ENCODE measurements at regions not wholly inside any gene's neighbourhood (a gene's known extent, or its start where the extent isn't known, plus 50 kb on each side); places are given as distances from the start of the nearest gene placed in this dataset.

DNA sequence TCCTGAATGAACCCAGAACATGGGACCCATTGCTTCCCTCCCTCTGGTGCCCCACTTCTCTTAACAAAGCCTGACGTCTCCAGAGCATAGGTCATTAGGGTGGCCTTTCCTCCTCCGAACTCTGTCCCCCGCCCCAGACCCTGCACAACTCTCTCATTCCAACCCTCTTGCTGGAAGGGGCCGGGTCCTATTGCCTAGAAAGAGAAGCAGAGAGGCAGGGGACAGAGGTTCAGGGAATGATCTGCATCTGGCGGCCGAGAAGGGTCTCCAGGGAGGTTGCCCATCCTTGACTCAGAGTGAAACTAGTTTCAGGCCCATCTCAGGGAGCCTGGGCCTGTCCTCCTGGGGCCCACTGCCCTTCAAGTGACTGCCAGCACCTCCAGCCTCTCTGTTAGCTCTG, 79.0 kb downstream of the LINGO1 start:
- Mint-ChIP-seq H3K27me3 (ENCODE audit: low read depth) (no peaks in the 10 kb centered on the region), H3K36me3 (ENCODE audit: low read depth) (no peaks in the 10 kb centered on the region), H3K27ac (ENCODE audit: unreplicated experiment) (peak overlapping the region; percentile 2), H3K9me3 (no peaks in the 10 kb centered on the region), H3K4me1 (peaks cover 76% of the 10 kb centered on the region), H3K4me3 (peak overlapping the region; percentile 22)
- no peak for DNase-seq (ENCODE audit: low read depth, low spot score)
- TF ChIP-seq, protein P1, sequence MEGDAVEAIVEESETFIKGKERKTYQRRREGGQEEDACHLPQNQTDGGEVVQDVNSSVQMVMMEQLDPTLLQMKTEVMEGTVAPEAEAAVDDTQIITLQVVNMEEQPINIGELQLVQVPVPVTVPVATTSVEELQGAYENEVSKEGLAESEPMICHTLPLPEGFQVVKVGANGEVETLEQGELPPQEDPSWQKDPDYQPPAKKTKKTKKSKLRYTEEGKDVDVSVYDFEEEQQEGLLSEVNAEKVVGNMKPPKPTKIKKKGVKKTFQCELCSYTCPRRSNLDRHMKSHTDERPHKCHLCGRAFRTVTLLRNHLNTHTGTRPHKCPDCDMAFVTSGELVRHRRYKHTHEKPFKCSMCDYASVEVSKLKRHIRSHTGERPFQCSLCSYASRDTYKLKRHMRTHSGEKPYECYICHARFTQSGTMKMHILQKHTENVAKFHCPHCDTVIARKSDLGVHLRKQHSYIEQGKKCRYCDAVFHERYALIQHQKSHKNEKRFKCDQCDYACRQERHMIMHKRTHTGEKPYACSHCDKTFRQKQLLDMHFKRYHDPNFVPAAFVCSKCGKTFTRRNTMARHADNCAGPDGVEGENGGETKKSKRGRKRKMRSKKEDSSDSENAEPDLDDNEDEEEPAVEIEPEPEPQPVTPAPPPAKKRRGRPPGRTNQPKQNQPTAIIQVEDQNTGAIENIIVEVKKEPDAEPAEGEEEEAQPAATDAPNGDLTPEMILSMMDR (conservative IDR thresholded peaks at IDR 0.05) = no peak

DNA sequence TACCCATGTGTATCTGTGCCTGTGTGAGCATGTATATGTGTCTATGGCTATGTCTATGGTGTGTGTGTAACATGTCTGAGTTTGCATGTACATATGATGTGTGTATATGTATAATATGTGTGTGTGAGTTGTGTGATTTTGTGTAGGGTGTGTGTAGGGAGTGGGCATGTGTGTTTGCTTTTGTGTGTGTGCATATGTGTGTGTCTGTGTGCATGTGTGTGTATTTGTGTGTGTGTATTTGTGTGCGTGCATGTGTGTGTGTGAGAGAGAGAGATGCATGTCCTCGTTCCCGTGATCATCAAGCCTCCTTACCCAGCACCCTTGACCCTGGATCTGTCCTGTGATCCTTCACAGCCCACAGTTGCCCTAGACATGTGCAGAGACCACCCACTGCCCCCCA, 79.5 kb downstream of the LINGO1 start:
- H3K4me3 Mint-ChIP-seq = peak overlapping the region; percentile 7
- no peaks in the 10 kb centered on the region for H3K9me3 Mint-ChIP-seq
- DNase-seq (ENCODE audit: low read depth, low spot score) = no peak
- no peaks in the 10 kb centered on the region for H3K36me3 Mint-ChIP-seq (ENCODE audit: low read depth)
- TF ChIP-seq, protein P1 (conservative IDR thresholded peaks at IDR 0.05) = no peak
- H3K27me3 Mint-ChIP-seq (ENCODE audit: low read depth) = no peaks in the 10 kb centered on the region
- peaks cover 76% of the 10 kb centered on the region for H3K4me1 Mint-ChIP-seq
- H3K27ac Mint-ChIP-seq (ENCODE audit: unreplicated experiment) = peak overlapping the region; percentile 2

GRCh38 chr15:77552066-77552465, 80.6 kb downstream of the LINGO1 start:
- H3K4me3 Mint-ChIP-seq = no peak overlapping the region
- no peaks in the 10 kb centered on the region for H3K36me3 Mint-ChIP-seq (ENCODE audit: low read depth)
- H3K27ac Mint-ChIP-seq (ENCODE audit: unreplicated experiment) = no peak overlapping the region
- H3K9me3 Mint-ChIP-seq = no peaks in the 10 kb centered on the region
- H3K27me3 Mint-ChIP-seq (ENCODE audit: low read depth) = no peaks in the 10 kb centered on the region
- peaks cover 75% of the 10 kb centered on the region for H3K4me1 Mint-ChIP-seq
- DNase-seq (ENCODE audit: low read depth, low spot score) = no peak
- TF ChIP-seq, protein P1 (conservative IDR thresholded peaks at IDR 0.05) = no peak

- Mint-ChIP-seq H3K27ac (ENCODE audit: unreplicated experiment) (peak overlapping the region; percentile 57), H3K9me3 (no peaks in the 10 kb centered on the region), H3K27me3 (ENCODE audit: low read depth) (no peaks in the 10 kb centered on the region), H3K4me1 (peaks cover 63% of the 10 kb centered on the region), H3K4me3 (no peak overlapping the region), H3K36me3 (ENCODE audit: low read depth) (no peaks in the 10 kb centered on the region)
- TF ChIP-seq, protein P1 (conservative IDR thresholded peaks at IDR 0.05) = no peak
- DNase-seq (ENCODE audit: low read depth, low spot score) = no peak
Observed at GRCh38 chr15:77550301-77551251, 82.1 kb downstream of the LINGO1 start.

GRCh38 chr15:77549576-77550288, 83.0 kb downstream of the LINGO1 start:
- no peaks in the 10 kb centered on the region for H3K36me3 Mint-ChIP-seq (ENCODE audit: low read depth)
- DNase-seq (ENCODE audit: low read depth, low spot score) = no peak
- TF ChIP-seq, protein P1 (conservative IDR thresholded peaks at IDR 0.05) = no peak
- H3K27me3 Mint-ChIP-seq (ENCODE audit: low read depth) = no peaks in the 10 kb centered on the region
- H3K4me3 Mint-ChIP-seq = no peak overlapping the region
- H3K9me3 Mint-ChIP-seq = no peaks in the 10 kb centered on the region
- H3K27ac Mint-ChIP-seq (ENCODE audit: unreplicated experiment) = no peak overlapping the region
- peaks cover 59% of the 10 kb centered on the region for H3K4me1 Mint-ChIP-seq
